ENCODE measurements at regions not wholly inside any gene's neighbourhood (a gene's known extent, or its start where the extent isn't known, plus 50 kb on each side); places are given as distances from the start of the nearest gene placed in this dataset.
"Not testable (repeated sequence)": the region's sequence is repeated elsewhere in the genome, so short reads cannot be mapped to it uniquely, and the experiment has no call there.

- WGBS, 2 donors: 39 to 48% methylated on average over 3 of the region's 3 CpGs
- DNase-seq (ENCODE audit: low spot score in 2 of 2): no peak
- intact Hi-C loops (cut with DNase I; ENCODE audit: low total_unique reads): no loop called here
- H3K4me3 ChIP-seq (ENCODE audit: low read depth, poor library complexity, severe bottlenecking): no peak overlapping the region
- TF ChIP-seq CTCF (IDR thresholded peaks at IDR 0.05) (no peak), POLR2A (IDR thresholded peaks at IDR 0.05) (no peak)
Measured at GRCh38 chr3:33980252-33980651, 181.8 kb downstream of the PDCD6IP start.

DNA sequence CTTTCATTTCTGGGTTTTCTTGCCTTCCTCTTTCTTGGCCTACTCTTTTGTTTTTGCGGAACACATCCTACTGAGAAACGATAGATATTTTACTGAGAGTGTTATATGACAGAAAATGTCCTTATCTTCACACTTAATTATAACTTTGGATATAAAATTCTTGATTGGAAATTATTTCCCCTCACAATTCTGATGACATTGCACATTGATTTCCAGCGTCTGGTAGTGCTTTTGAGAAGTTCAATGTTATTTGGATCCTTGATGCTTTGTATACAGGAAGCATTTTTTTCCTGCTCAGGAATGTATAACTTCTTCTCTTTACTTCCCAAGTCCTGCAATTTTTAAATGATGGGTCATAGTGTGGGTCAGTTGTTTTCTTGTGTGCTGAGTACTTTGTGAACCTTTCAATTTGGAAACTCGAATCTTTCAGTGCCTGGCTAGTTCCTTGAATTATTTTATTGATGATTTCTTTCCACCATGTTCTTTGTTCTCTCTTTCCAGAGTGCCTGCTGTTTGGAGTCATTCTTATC, 183.9 kb downstream of the PDCD6IP start:
- H3K4me3 ChIP-seq (ENCODE audit: low read depth, poor library complexity, severe bottlenecking): no peak overlapping the region
- WGBS, 2 donors: 83 to 87% methylated on average over 4 of the region's 4 CpGs
- TF ChIP-seq CTCF (IDR thresholded peaks at IDR 0.05) (no peak), POLR2A (IDR thresholded peaks at IDR 0.05) (no peak)
- no peak for DNase-seq (ENCODE audit: low spot score in 2 of 2)
- intact Hi-C loops (cut with DNase I; ENCODE audit: low total_unique reads): no loop called here

DNA sequence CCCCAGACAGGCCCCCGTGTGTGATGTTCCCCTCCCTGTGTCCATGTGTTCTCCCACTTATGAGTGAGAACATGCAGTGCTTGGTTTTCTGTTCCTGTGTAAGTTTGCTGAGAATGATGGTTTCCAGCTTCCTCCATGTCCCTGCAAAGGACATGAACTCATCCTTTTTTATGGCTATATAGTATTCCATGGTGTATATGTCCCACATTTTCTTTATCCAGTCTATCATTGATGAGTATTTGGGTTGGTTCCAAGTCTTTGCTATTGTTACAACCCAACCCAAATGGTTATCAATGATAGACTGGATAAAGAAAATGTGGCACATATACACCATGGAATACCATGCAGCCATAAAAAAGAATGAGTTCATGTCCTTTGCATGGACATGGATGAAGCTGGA, 184.5 kb downstream of the PDCD6IP start:
- intact Hi-C loops (cut with DNase I; ENCODE audit: low total_unique reads); H3K4me3 ChIP-seq (ENCODE audit: low read depth, poor library complexity, severe bottlenecking); DNase-seq (ENCODE audit: low spot score in 2 of 2): not testable (repeated sequence)
- WGBS, 2 donors: 93 to 100% methylated on average over 1 of the region's 1 CpG

DNA sequence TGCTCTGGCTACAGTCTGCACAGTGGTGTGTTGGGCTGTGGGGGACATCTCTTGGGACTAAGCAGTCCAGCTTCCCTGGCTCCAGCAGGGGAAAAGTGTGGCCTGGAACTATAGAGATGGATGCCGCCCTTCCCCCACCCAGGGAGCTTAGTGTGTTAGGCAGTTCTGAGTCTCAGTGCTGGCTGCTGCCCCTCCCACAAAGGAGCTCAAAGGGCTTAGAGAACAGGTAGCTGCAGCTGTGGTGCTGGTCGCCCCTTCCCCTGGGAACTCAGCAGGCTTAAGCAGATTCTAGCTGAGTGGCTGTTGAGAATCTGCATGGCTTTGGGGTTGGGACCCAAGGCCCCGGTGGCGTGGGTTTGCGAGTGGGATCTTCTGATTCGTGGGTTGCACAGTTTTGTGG, 190.8 kb downstream of the PDCD6IP start:
- TF ChIP-seq CTCF (IDR thresholded peaks at IDR 0.05) (no peak), POLR2A (IDR thresholded peaks at IDR 0.05) (no peak)
- 85 to 93% methylated on average over 6 of the region's 6 CpGs for WGBS, 2 donors
- no peak for DNase-seq (ENCODE audit: low spot score in 2 of 2)
- no peak overlapping the region for H3K4me3 ChIP-seq (ENCODE audit: low read depth, poor library complexity, severe bottlenecking)
- intact Hi-C loops (cut with DNase I; ENCODE audit: low total_unique reads): no loop called here

DNA sequence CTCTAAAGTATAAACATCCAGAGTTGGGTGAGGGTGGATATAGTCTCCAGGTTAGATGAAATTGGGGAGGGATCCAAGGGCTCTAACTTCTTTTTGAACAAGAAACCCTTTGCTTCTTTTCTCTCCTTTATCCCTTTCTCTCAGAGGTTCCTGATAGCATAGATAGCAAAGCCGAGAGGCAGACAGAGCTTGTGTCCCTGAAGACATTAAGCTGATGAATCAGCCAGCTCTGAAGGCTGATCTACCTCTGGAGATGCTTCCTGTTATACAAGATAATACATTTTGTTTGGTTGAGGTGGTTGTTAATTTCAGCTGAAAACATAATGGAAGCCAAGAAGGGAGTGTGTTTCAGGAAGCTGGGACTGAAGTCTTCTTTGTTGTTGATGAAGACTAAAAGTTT, 193.2 kb downstream of the PDCD6IP start:
- 64 to 77% methylated on average over 1 of the region's 1 CpG for WGBS, 2 donors
- DNase-seq (ENCODE audit: low spot score in 2 of 2): no peak
- no peak overlapping the region for H3K4me3 ChIP-seq (ENCODE audit: low read depth, poor library complexity, severe bottlenecking)
- intact Hi-C loops (cut with DNase I; ENCODE audit: low total_unique reads): loop anchor here (5.0 kb wide), 1 partner anchor 1684 kb away; no protein-coding TSS in a partner anchor
- TF ChIP-seq POLR2A (IDR thresholded peaks at IDR 0.05) (no peak), CTCF (IDR thresholded peaks at IDR 0.05) (no peak)

DNA sequence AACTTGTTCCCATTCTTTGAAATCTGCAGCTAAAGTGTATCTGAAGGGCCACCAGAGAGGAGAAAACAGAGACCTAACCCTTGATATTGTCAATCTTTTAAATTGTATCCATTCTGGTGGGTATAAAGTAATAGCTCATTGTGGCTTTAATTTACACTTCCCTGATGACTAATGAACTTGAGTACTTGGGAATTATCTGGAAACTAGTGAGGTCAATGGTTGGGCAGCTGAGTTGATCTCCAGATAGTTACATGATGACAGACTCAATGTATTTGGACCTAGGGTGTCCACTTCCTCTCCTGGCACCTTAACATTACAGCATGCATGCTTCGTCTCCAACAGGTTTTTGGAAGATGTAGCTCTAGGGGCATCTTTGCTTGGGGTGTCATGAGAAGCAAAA, 195.2 kb downstream of the PDCD6IP start:
- DNase-seq (ENCODE audit: low spot score in 2 of 2): no peak
- intact Hi-C loops (cut with DNase I; ENCODE audit: low total_unique reads): loop anchor here (5.0 kb wide), 1 partner anchor 1686 kb away; no protein-coding TSS in a partner anchor
- WGBS, 2 donors: 77 to 87% methylated on average over 1 of the region's 1 CpG
- no peak overlapping the region for H3K4me3 ChIP-seq (ENCODE audit: low read depth, poor library complexity, severe bottlenecking)
- no peak for TF ChIP-seq CTCF (IDR thresholded peaks at IDR 0.05)
- TF ChIP-seq POLR2A (IDR thresholded peaks at IDR 0.05): no peak

Measured in lower leg skin (tissue), 4 donors.